ENCODE measurements at regions not wholly inside any gene's neighbourhood (a gene's known extent, or its start where the extent isn't known, plus 50 kb on each side); places are given as distances from the start of the nearest gene placed in this dataset.
A peak's percentile ranks its signal among the peaks of the same experiment; 100 is the strongest.

GRCh38 chr3:18892047-18892446 is 256.3 kb upstream of the KCNH8 start:
- POLR2A ChIA-PET: no interaction called here
- Mint-ChIP-seq H3K27me3 (peaks cover 11% of the 10 kb centered on the region), H3K4me1 (ENCODE audit: low read depth) (peaks cover 17% of the 10 kb centered on the region), H3K4me3 (no peak overlapping the region), H3K9me3 (no peaks in the 10 kb centered on the region), H3K27ac (peak overlapping the region; percentile 40), H3K36me3 (ENCODE audit: low read depth) (no peaks in the 10 kb centered on the region)
- DNase-seq: no peak
- peak; percentile 19 for ATAC-seq
- TF ChIP-seq CTCF (IDR thresholded peaks at IDR 0.05): no peak
- CTCF ChIA-PET: no interaction called here
- intact Hi-C loops (cut with micrococcal nuclease): no loop called here

- POLR2A ChIA-PET: interaction anchor here (0.9 kb wide), 1 partner anchor 11 kb away, joined by 3 read pairs; no protein-coding TSS in a partner anchor
- Mint-ChIP-seq H3K36me3 (ENCODE audit: low read depth) (no peaks in the 10 kb centered on the region), H3K4me3 (no peak overlapping the region), H3K27me3 (peaks cover 11% of the 10 kb centered on the region), H3K27ac (no peak overlapping the region), H3K9me3 (no peaks in the 10 kb centered on the region), H3K4me1 (ENCODE audit: low read depth) (peaks cover 17% of the 10 kb centered on the region)
- DNase-seq (peak; percentile 40), ATAC-seq (peak; percentile 76)
- TF ChIP-seq CTCF (IDR thresholded peaks at IDR 0.05): no peak
- CTCF ChIA-PET: no interaction called here
- intact Hi-C loops (cut with micrococcal nuclease): no loop called here
These were observed 256.7 kb upstream of the KCNH8 start for GRCh38 chr3:18891641-18892040.

GRCh38 chr3:18890449-18890848 is 257.9 kb upstream of the KCNH8 start:
- DNase-seq (no peak), ATAC-seq (no peak)
- TF ChIP-seq CTCF (IDR thresholded peaks at IDR 0.05): no peak
- Mint-ChIP-seq H3K4me1 (ENCODE audit: low read depth) (peaks cover 17% of the 10 kb centered on the region), H3K27me3 (peaks cover 11% of the 10 kb centered on the region), H3K27ac (no peak overlapping the region), H3K9me3 (no peaks in the 10 kb centered on the region), H3K36me3 (ENCODE audit: low read depth) (no peaks in the 10 kb centered on the region), H3K4me3 (no peak overlapping the region)
- ChIA-PET CTCF (no interaction called here), POLR2A (no interaction called here)
- intact Hi-C loops (cut with micrococcal nuclease): no loop called here

- DNase-seq (no peak), ATAC-seq (no peak)
- peaks cover 11% of the 10 kb centered on the region for H3K27me3 Mint-ChIP-seq
- intact Hi-C loops (cut with micrococcal nuclease): no loop called here
- H3K36me3 Mint-ChIP-seq (ENCODE audit: low read depth): no peaks in the 10 kb centered on the region
- no peak overlapping the region for H3K4me3 Mint-ChIP-seq
- H3K9me3 Mint-ChIP-seq: no peaks in the 10 kb centered on the region
- CTCF ChIA-PET: no interaction called here
- no peak overlapping the region for H3K27ac Mint-ChIP-seq
- POLR2A ChIA-PET: interaction anchor here (0.6 kb wide), 1 partner anchor 27 kb away, joined by 3 read pairs; no protein-coding TSS in a partner anchor
- H3K4me1 Mint-ChIP-seq (ENCODE audit: low read depth): peaks cover 17% of the 10 kb centered on the region
- TF ChIP-seq CTCF (IDR thresholded peaks at IDR 0.05): no peak
These were observed 259.5 kb upstream of the KCNH8 start for GRCh38 chr3:18888819-18889218.

- Mint-ChIP-seq H3K27me3 (peaks cover 11% of the 10 kb centered on the region), H3K36me3 (ENCODE audit: low read depth) (no peaks in the 10 kb centered on the region), H3K27ac (no peak overlapping the region), H3K4me1 (ENCODE audit: low read depth) (peaks cover 17% of the 10 kb centered on the region), H3K4me3 (no peak overlapping the region), H3K9me3 (no peaks in the 10 kb centered on the region)
- CTCF ChIA-PET: no interaction called here
- DNase-seq (no peak), ATAC-seq (no peak)
- POLR2A ChIA-PET: no interaction called here
- intact Hi-C loops (cut with micrococcal nuclease): no loop called here
- no peak for TF ChIP-seq CTCF (IDR thresholded peaks at IDR 0.05)
These were observed 259.9 kb upstream of the KCNH8 start for GRCh38 chr3:18888370-18888769.

Data from activated CD8-positive, alpha-beta T cell treated with anti-CD3 and anti-CD28 coated beads for 36 hours (primary cell).